ENCODE measurements at regions not wholly inside any gene's neighbourhood (a gene's known extent, or its start where the extent isn't known, plus 50 kb on each side); places are given as distances from the start of the nearest gene placed in this dataset.
"Not testable (repeated sequence)": the region's sequence is repeated elsewhere in the genome, so short reads cannot be mapped to it uniquely, and the experiment has no call there.

DNA sequence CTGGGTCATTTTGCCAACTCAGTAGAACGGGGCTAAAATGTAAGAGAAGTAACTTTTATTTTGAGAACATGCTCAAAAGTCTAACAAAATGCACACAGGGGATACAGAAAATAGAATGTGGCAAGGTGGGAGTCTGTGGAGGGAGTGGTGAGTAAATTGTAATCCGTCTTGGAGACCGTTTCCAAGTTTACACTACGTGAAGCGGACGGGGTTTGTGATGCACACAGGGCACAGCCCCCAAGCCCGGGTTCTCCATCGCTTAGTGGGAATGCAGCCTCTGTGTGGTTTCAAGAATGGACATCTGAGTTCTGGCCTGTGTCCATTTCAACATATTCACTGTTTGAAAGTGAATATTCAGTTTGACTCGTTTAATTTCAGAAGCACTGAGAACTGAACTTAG, 65.0 kb upstream of the TMEM18 start:
- no peak overlapping the region for H3K4me3 ChIP-seq (ENCODE audit: low read depth, low read length)
- TF ChIP-seq, protein P1, sequence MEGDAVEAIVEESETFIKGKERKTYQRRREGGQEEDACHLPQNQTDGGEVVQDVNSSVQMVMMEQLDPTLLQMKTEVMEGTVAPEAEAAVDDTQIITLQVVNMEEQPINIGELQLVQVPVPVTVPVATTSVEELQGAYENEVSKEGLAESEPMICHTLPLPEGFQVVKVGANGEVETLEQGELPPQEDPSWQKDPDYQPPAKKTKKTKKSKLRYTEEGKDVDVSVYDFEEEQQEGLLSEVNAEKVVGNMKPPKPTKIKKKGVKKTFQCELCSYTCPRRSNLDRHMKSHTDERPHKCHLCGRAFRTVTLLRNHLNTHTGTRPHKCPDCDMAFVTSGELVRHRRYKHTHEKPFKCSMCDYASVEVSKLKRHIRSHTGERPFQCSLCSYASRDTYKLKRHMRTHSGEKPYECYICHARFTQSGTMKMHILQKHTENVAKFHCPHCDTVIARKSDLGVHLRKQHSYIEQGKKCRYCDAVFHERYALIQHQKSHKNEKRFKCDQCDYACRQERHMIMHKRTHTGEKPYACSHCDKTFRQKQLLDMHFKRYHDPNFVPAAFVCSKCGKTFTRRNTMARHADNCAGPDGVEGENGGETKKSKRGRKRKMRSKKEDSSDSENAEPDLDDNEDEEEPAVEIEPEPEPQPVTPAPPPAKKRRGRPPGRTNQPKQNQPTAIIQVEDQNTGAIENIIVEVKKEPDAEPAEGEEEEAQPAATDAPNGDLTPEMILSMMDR (conservative IDR thresholded peaks at IDR 0.05; ENCODE audit: low read depth, low read length): no peak
- no peak for DNase-seq (ENCODE audit: low read depth)

DNA sequence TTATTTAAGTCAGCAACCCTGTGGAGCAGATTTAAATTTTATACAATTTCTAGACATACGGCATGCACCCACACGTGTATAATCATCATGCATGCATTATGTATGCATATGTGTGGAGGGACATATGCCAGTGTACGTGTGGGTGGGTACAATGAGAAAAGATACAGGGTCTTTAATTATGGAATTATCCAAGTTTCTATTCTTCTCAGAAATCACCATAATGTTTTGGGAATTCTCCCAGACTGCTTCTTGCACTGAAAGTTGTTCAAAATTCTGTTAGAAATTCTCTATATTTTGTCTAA, 63.9 kb upstream of the TMEM18 start:
- DNase-seq (ENCODE audit: low read depth): no peak
- peak overlapping the region; percentile 52 for H3K4me3 ChIP-seq (ENCODE audit: low read depth, low read length)
- TF ChIP-seq, protein P1 (conservative IDR thresholded peaks at IDR 0.05; ENCODE audit: low read depth, low read length): no peak

DNA sequence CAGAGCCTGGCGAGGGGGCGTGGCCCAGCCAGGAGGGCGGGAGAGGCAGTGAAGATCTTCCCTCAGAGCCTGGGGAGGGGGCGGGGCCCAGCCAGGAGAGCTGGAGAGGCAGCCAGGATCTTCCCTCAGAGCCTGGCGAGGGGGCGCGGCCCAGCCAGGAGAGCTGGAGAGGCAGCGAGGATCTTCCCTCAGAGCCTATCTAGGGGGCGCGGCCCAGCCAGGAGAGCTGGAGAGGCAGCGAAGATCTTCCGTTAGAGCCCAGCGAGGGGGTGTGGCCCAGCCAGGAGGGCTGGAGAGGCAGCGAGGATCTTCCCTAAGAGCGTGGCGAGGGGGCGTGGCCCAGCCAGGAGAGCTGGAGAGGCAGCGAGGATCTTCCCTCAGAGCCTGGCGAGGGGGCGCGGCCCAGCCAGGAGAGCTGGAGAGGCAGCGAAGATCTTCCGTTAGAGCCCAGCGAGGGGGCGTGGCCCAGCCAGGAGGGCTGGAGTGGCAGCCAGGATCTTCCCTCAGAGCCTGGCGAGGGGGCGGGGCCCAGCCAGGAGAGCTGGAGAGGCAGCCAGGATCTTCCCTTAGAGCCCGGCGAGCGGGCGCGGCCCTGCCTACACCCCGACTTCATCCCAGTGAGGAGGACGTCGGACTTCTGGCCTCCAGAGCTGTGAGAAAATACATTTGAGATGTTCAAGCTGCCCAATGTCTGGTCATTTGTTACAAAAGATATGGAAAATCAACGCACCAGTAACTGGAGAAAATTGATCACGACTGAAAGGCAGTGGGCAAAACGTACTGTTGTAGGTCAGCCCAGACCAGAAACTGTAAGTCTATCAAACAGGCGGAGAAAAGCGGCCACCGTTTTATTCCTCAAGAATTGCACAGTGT, 63.4 kb upstream of the TMEM18 start:
- H3K4me3 ChIP-seq (ENCODE audit: low read depth, low read length): peak overlapping the region; percentile 52
- peak; percentile 32 for DNase-seq (ENCODE audit: low read depth)

DNA sequence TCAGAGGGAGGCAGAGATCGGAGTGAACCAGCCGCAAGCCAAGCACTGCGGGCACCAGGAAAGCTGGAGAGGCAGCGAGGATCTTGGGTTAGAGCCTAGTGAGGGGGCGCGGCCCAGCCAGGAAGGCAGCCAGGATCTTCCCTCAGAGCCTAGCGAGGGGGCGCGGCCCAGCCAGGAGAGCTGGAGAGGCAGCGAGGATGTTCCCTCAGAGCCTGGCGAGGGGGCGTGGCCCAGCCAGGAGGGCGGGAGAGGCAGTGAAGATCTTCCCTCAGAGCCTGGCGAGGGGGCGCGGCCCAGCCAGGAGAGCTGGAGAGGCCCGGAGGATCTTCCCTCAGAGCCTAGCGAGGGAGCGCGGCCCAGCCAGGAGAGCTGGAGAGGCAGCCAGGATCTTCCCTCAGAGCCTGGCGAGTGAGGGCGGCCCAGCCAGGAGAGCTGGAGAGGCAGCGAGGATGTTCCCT, 62.7 kb upstream of the TMEM18 start:
- DNase-seq (ENCODE audit: low read depth): not testable (repeated sequence)
- H3K4me3 ChIP-seq (ENCODE audit: low read depth, low read length): peak overlapping the region; percentile 52

DNA sequence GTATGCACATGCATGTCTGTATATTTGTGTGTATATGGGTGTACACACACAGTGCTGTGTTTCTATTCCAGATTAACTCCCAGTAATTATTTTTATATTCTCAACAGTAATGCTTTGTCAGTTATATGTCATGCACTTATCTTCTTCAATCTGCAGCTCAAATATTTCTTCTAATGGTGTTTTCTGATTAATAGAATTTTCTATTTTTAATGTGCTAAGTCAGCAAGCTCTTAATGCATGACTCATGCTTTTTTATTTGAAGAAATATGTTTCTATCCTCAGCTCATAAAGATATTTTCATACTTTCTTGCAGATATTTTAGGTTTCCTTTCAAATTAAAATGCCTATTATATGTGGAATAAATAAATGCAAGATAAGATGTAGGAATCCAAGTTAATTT, 59.7 kb upstream of the TMEM18 start:
- TF ChIP-seq, protein P1 (conservative IDR thresholded peaks at IDR 0.05; ENCODE audit: low read depth, low read length): no peak
- no peak overlapping the region for H3K4me3 ChIP-seq (ENCODE audit: low read depth, low read length)
- no peak for DNase-seq (ENCODE audit: low read depth)

DNA sequence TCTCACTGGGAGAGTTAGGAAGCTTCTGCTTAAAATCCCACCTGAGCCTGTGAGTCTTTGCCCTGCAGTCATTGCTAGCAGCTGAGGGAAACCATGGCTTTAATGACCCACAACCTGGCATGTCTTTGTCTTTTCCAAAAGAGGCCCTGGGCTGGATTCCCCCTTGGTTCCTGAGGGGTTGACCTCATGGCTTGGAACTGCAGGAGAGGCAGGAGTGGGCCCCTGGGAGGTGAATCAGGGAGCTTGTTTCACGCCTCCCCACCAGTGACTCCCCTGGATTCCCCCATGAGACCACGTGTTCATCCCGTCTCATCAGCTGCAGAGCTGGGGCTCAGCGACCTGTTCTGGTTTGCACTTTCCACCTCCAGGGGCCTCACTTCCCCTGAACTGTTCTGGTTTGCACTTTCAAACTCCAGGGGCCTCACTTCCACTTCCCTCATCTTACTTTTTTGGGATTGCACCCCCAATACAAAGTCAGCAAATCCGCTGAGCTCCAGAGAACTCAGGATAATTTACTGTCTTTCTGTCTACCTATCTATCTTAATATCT, 58.5 kb upstream of the TMEM18 start:
- no peak overlapping the region for H3K4me3 ChIP-seq (ENCODE audit: low read depth, low read length)
- TF ChIP-seq, protein P1 (conservative IDR thresholded peaks at IDR 0.05; ENCODE audit: low read depth, low read length): no peak
- no peak for DNase-seq (ENCODE audit: low read depth)

DNA sequence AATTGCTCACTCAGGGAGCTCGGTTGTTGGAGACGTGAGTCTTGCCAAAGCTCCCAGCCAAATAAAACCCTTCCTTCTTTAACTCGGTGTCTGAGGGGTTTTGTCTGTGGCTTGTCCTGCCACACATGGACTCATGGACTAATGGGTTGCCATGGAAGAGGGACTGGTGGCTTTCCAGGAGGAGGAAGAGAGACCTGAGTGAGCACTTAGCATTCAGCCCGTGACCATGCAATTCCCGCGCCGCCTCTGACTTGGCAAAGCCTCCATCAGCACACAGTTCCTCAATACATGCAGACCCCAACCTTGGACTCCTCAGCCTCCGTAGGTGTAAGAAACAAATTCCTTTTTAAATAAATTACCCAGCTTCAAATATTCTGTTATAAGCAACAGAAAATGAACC, 57.3 kb upstream of the TMEM18 start:
- TF ChIP-seq, protein P1 (conservative IDR thresholded peaks at IDR 0.05; ENCODE audit: low read depth, low read length): no peak
- no peak for DNase-seq (ENCODE audit: low read depth)
- no peak overlapping the region for H3K4me3 ChIP-seq (ENCODE audit: low read depth, low read length)

DNA sequence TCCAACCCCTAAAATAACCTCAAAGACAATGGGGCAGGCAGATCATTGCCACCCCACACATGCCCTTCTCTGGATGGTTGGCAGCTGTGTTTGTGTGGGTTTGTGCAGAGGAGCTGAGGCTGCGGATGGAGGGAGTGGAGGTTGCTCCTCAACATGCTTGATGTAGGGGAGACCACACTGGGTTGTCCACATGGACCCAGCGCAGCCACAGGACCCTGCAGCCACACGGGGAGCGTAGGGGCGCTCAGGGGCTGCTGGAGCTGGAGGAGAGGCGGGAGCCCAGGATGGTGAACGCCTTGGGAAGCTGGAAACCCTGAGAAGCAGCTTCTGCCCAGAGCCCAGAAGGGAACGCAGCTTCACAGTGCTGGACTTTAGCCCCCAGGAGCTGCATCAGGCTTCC, 56.3 kb upstream of the TMEM18 start:
- H3K4me3 ChIP-seq (ENCODE audit: low read depth, low read length): no peak overlapping the region
- DNase-seq (ENCODE audit: low read depth): no peak
- TF ChIP-seq, protein P1 (conservative IDR thresholded peaks at IDR 0.05; ENCODE audit: low read depth, low read length): no peak

Data from epithelial cell of proximal tubule (primary cell).